H9 (cell line): ENCODE measurements at regions not wholly inside any gene's neighbourhood (a gene's known extent, or its start where the extent isn't known, plus 50 kb on each side); places are given as distances from the start of the nearest gene placed in this dataset.

Experiments
- DNase-seq: peaks from one replicate; pipeline ENCODE4 v3.0.0-alpha.2; 2017
- H2AFZ ChIP-seq: one replicate; pipeline ENCODE4 v1.6.1; 2013; ENCODE audit warnings: mild to moderate bottlenecking, low read length, control low read depth, moderate library complexity
- H2AK5ac ChIP-seq: 2 replicates; pipeline ENCODE4 v1.6.1; 2013; ENCODE audit warnings: low read length, control low read depth, mixed read lengths; ENCODE audit not compliant: insufficient read length
- H2BK120ac ChIP-seq: one replicate; pipeline ENCODE4 v1.6.1; 2013; ENCODE audit warnings: low read depth, mild to moderate bottlenecking, low read length, control low read depth, inconsistent platforms; ENCODE audit not compliant: poor library complexity, severe bottlenecking
- H2BK12ac ChIP-seq: 2 replicates; pipeline ENCODE4 v1.6.1; 2013; ENCODE audit warnings: low read length, control low read depth, mixed read lengths, low read depth; ENCODE audit not compliant: insufficient read length
- H2BK15ac ChIP-seq: 2 replicates; pipeline ENCODE4 v1.6.1; 2013; ENCODE audit warnings: low read depth, low read length, control low read depth
- H2BK20ac ChIP-seq: one replicate; pipeline ENCODE4 v1.6.1; 2013; ENCODE audit warnings: low read depth, mild to moderate bottlenecking, low read length, control low read depth, inconsistent platforms; ENCODE audit not compliant: poor library complexity, severe bottlenecking
- H2BK5ac ChIP-seq: 2 replicates; pipeline ENCODE4 v1.6.1; 2013; ENCODE audit warnings: low read length, control low read depth, mixed read lengths; ENCODE audit not compliant: insufficient read length
- H3K14ac ChIP-seq: 2 replicates; pipeline ENCODE4 v1.6.1; 2013; ENCODE audit warnings: low read length, control low read depth; ENCODE audit not compliant: insufficient read depth
- H3K18ac ChIP-seq: 2 replicates; pipeline ENCODE4 v1.6.1; 2013; ENCODE audit warnings: low read depth, mild to moderate bottlenecking, mixed read lengths, low read length, control low read depth; ENCODE audit not compliant: insufficient read length
- H3K23ac ChIP-seq: 2 replicates; pipeline ENCODE4 v1.6.1; 2013; ENCODE audit warnings: low read length, control low read depth, mixed read lengths, low read depth; ENCODE audit not compliant: insufficient read length
- H3K23me2 ChIP-seq: 2 replicates; pipeline ENCODE4 v1.6.1; 2013; ENCODE audit warnings: low read depth, mild to moderate bottlenecking, mixed read lengths, low read length, control low read depth; ENCODE audit not compliant: insufficient read length, poor library complexity, severe bottlenecking
- H3K27ac ChIP-seq: 2 replicates; pipeline ENCODE4 v1.5.1; 2013; ENCODE audit warnings: low read length, control low read depth, mixed read lengths, low read depth; ENCODE audit not compliant: insufficient read length
- H3K27me3 ChIP-seq: 2 replicates; pipeline ENCODE4 v1.6.1; 2013; ENCODE audit warnings: low read length, control low read depth, inconsistent platforms; ENCODE audit not compliant: insufficient read depth
- H3K4ac ChIP-seq: 2 replicates; pipeline ENCODE4 v1.6.1; 2013; ENCODE audit warnings: low read depth, mild to moderate bottlenecking, control low read depth, inconsistent platforms, low read length, moderate library complexity
- H3K4me1 ChIP-seq: 2 replicates; pipeline ENCODE4 v1.6.1; 2013; ENCODE audit warnings: low read length, control low read depth, inconsistent platforms; ENCODE audit not compliant: insufficient read depth
- H3K4me2 ChIP-seq: 2 replicates; pipeline ENCODE4 v1.6.1; 2013; ENCODE audit warnings: low read length, control low read depth, mixed read lengths; ENCODE audit not compliant: insufficient read length, insufficient read depth
- H3K56ac ChIP-seq: 2 replicates; pipeline ENCODE4 v1.6.1; 2013; ENCODE audit warnings: low read depth, mild to moderate bottlenecking, mixed read lengths, low read length, control low read depth; ENCODE audit not compliant: insufficient read length
- H3K79me1 ChIP-seq: 2 replicates; pipeline ENCODE4 v1.6.1; 2013; ENCODE audit warnings: low read depth, mild to moderate bottlenecking, moderate library complexity, low read length, control low read depth, inconsistent platforms; ENCODE audit not compliant: insufficient read depth, poor library complexity, severe bottlenecking
- H3K79me2 ChIP-seq: 2 replicates; pipeline ENCODE4 v1.6.1; 2013; ENCODE audit warnings: low read length, control low read depth, inconsistent platforms; ENCODE audit not compliant: insufficient read depth
- H3K9ac ChIP-seq: 2 replicates; pipeline ENCODE4 v1.6.1; 2013; ENCODE audit warnings: low read length, control low read depth, mixed read lengths; ENCODE audit not compliant: insufficient read length; ENCODE audit errors: extremely low read depth
- H3K9me3 ChIP-seq: one replicate; pipeline ENCODE4 v1.6.1; 2013; ENCODE audit warnings: low read depth, low read length, inconsistent platforms; ENCODE audit not compliant: control insufficient read depth
- H3T11ph ChIP-seq: one replicate; pipeline ENCODE4 v1.6.1; 2013; ENCODE audit warnings: mild to moderate bottlenecking, low read length, control low read depth, inconsistent platforms
- H4K20me1 ChIP-seq: one replicate; pipeline ENCODE4 v1.6.1; 2013; ENCODE audit not compliant: control insufficient read depth, insufficient read length, insufficient read depth
- H4K5ac ChIP-seq: 2 replicates; pipeline ENCODE4 v1.6.1; 2013; ENCODE audit warnings: low read depth, mild to moderate bottlenecking, mixed read lengths, low read length, control low read depth; ENCODE audit not compliant: insufficient read length
- H4K8ac ChIP-seq: replicated peaks from 2 replicates; pipeline ENCODE4 v1.6.1; 2013; ENCODE audit warnings: low read length, control low read depth, mixed read lengths, low read depth; ENCODE audit not compliant: insufficient read length
- H4K91ac ChIP-seq: 2 replicates; pipeline ENCODE4 v1.6.1; 2013; ENCODE audit warnings: low read depth, mild to moderate bottlenecking, moderate library complexity, mixed read lengths, low read length, control low read depth; ENCODE audit not compliant: insufficient read length
- H3K27ac Mint-ChIP-seq, 3 experiments: 2 replicates in 2 of 3; 3 replicates in 1 of 3; pipeline ENCODE4 v1.8.0; 2020 to 2021; ENCODE audit warnings: mixed read lengths in 3 of 3, mild to moderate bottlenecking in 1 of 3, moderate library complexity in 1 of 3
- H3K27me3 Mint-ChIP-seq: 2 replicates; pipeline ENCODE4 v1.8.0; 2021; ENCODE audit warnings: low read depth, mild to moderate bottlenecking, moderate library complexity, mixed read lengths
- H3K36me3 Mint-ChIP-seq, 3 experiments: 2 replicates in 2 of 3; 3 replicates in 1 of 3; pipeline ENCODE4 v1.8.0; 2020 to 2021; ENCODE audit warnings: low read depth in 3 of 3, mixed read lengths in 3 of 3; ENCODE audit not compliant: insufficient read depth in 1 of 3
- H3K4me1 Mint-ChIP-seq, 2 experiments: 2 replicates each; pipeline ENCODE4 v1.8.0; 2020; ENCODE audit warnings: mixed read lengths in 2 of 2
- H3K4me3 Mint-ChIP-seq, 2 experiments: 2 replicates in 1 of 2; 3 replicates in 1 of 2; pipeline ENCODE4 v1.8.0; 2020 to 2021; ENCODE audit warnings: mild to moderate bottlenecking in 2 of 2, mixed read lengths in 2 of 2, moderate library complexity in 1 of 2
- H3K9me3 Mint-ChIP-seq, 2 experiments: 2 replicates in 1 of 2; 3 replicates in 1 of 2; pipeline ENCODE4 v1.8.0; 2020; ENCODE audit warnings: mild to moderate bottlenecking in 2 of 2, mixed read lengths in 2 of 2, moderate library complexity in 1 of 2
- WGBS: extraction: QIAGEN DNeasy Blood & Tissue Kit; methylation state at CpG from one replicate; pipeline ENCODE4 v1.1.7; 2013; ENCODE audit warnings: missing lambda C conversion rate, low lambda C conversion rate, mixed read lengths; ENCODE audit not compliant: insufficient read length; ENCODE audit errors: extremely low coverage; 5-methylcytosine and 5-hydroxymethylcytosine counted together
- TF ChIP-seq, protein P1 (sequence below): fragments of 200-600 bp; sonication (generic); conservative IDR thresholded peaks from 3 replicates; pipeline ENCODE4 v1.8.0; 2021; ENCODE audit warnings: antibody characterized with exemption, mild to moderate bottlenecking

DNA sequence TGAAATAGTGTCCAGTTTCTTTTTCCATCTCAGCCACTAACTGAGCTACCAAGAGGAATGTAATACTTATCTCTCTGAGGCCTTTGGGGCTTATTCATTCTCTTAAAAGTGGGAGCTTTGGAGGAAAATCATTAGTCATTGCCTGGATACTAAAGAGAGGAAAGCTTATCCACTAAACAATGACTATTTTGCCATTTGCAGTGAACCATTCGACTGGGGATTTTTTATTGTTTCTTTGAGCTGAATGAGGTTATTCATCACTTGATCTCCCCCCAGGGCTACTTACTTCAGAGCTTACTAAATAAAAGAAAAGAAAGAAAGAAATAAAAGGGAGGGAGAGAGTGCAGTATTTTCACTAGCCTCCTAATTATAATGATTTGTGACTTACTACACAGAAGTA lies 1329.5 kb upstream of the TENM3 start:
- H3K27ac Mint-ChIP-seq = no peak overlapping the region
- peaks cover 0 to 3% of the 10 kb centered on the region in 2 experiments; a peak in 1 of 4 replicates for H3K4me1 Mint-ChIP-seq
- TF ChIP-seq, protein P1, sequence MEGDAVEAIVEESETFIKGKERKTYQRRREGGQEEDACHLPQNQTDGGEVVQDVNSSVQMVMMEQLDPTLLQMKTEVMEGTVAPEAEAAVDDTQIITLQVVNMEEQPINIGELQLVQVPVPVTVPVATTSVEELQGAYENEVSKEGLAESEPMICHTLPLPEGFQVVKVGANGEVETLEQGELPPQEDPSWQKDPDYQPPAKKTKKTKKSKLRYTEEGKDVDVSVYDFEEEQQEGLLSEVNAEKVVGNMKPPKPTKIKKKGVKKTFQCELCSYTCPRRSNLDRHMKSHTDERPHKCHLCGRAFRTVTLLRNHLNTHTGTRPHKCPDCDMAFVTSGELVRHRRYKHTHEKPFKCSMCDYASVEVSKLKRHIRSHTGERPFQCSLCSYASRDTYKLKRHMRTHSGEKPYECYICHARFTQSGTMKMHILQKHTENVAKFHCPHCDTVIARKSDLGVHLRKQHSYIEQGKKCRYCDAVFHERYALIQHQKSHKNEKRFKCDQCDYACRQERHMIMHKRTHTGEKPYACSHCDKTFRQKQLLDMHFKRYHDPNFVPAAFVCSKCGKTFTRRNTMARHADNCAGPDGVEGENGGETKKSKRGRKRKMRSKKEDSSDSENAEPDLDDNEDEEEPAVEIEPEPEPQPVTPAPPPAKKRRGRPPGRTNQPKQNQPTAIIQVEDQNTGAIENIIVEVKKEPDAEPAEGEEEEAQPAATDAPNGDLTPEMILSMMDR = no peak
- no peak overlapping the region for H3K4me2 ChIP-seq
- no peak for DNase-seq
- no peak overlapping the region for H2AFZ ChIP-seq
- no peak overlapping the region for H3K18ac ChIP-seq
- H3K23me2 ChIP-seq = no peaks in the 10 kb centered on the region
- no peak overlapping the region for H2BK12ac ChIP-seq
- H3K9me3 Mint-ChIP-seq = no peaks in the 10 kb centered on the region
- no peak overlapping the region for H4K8ac ChIP-seq
- H3K14ac ChIP-seq = no peak overlapping the region
- H3K4ac ChIP-seq = no peak overlapping the region
- no peaks in the 10 kb centered on the region for H3K4me1 ChIP-seq
- H3K36me3 Mint-ChIP-seq = no peaks in the 10 kb centered on the region
- H3K4me3 Mint-ChIP-seq = no peak overlapping the region
- no peaks in the 10 kb centered on the region for H4K20me1 ChIP-seq
- H2BK20ac ChIP-seq = no peak overlapping the region
- no peaks in the 10 kb centered on the region for H3K9me3 ChIP-seq
- H4K91ac ChIP-seq = no peak overlapping the region
- no peak overlapping the region for H3K23ac ChIP-seq
- WGBS = no CpG with 5 or more reads among the region's 1 CpG
- H3K27me3 Mint-ChIP-seq = no peaks in the 10 kb centered on the region
- H2BK5ac ChIP-seq = no peak overlapping the region
- no peak overlapping the region for H3T11ph ChIP-seq
- no peak overlapping the region for H3K9ac ChIP-seq
- H3K56ac ChIP-seq = no peak overlapping the region
- H4K5ac ChIP-seq = no peak overlapping the region
- H3K27ac ChIP-seq = no peak overlapping the region
- no peaks in the 10 kb centered on the region for H3K79me1 ChIP-seq
- no peak overlapping the region for H2BK15ac ChIP-seq
- no peaks in the 10 kb centered on the region; the same call in 1 of the 2 replicates for H3K79me2 ChIP-seq
- H3K27me3 ChIP-seq = no peaks in the 10 kb centered on the region
- no peak overlapping the region for H2BK120ac ChIP-seq
- H2AK5ac ChIP-seq = no peak overlapping the region
